ENCODE measurements at regions not wholly inside any gene's neighbourhood (a gene's known extent, or its start where the extent isn't known, plus 50 kb on each side); places are given as distances from the start of the nearest gene placed in this dataset.
A peak's percentile ranks its signal among the peaks of the same experiment; 100 is the strongest.

- H3K4me3 ChIP-seq (ENCODE audit: low read depth, low read length): peak overlapping the region; percentile 68
These were observed 50.0 kb upstream of the TRIM2 start for GRCh38 chr4:153154007-153154975.

More at GRCh38 chr4:153154007-153154975, 50.0 kb upstream of the TRIM2 start:
- TF ChIP-seq CTCF (IDR thresholded peaks at IDR 0.05; ENCODE audit: low read depth, low read length): no peak
